ENCODE measurements at regions not wholly inside any gene's neighbourhood (a gene's known extent, or its start where the extent isn't known, plus 50 kb on each side); places are given as distances from the start of the nearest gene placed in this dataset.

DNA sequence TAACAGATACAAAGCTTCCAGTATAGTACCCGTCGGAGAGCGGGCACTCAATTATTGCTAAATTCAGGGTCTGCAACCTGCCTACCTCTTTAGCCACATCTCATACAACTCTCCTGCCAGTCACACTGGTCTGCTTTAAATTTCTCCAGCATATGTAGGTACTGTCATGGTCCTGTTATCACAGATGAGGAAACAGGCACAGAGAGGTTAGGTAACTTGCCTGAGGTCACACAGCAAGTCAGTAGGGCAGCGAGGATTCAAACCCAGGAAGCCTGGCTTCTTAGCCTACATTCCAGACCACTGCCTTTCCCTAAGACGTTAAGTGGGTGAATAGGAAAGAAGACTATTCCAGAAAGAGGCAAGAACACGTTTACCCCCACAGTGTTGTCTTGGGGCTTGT, 186.0 kb upstream of the NFIB start:
- TF ChIP-seq CTCF (IDR thresholded peaks at IDR 0.05 in 4 of 5, conservative IDR thresholded peaks at IDR 0.05 in 1 of 5) = no peak
- TF ChIP-seq POLR2A (IDR thresholded peaks at IDR 0.05) = no peak

Measured in gastrocnemius medialis (tissue), 4 donors.